CD4-positive, CD25-positive, alpha-beta regulatory T cell (primary cell): ENCODE measurements at regions not wholly inside any gene's neighbourhood (a gene's known extent, or its start where the extent isn't known, plus 50 kb on each side); places are given as distances from the start of the nearest gene placed in this dataset.
"Not testable (repeated sequence)": the region's sequence is repeated elsewhere in the genome, so short reads cannot be mapped to it uniquely, and the experiment has no call there.

Experiments used
- ATAC-seq, 2 donors: fragments of 150-1000 bp; cut with Tn5 transposase; one replicate each; pipeline ENCODE4 v1.10.0; 2021; ENCODE audit warnings: low read depth in 2 of 2, moderate number of reproducible peaks in 2 of 2, moderate library complexity in 1 of 2
- DNase-seq, 3 donors: peaks; one replicate each; pipeline versions ENCODE4 v3.0.0 to v3.0.0-alpha.2; 2012 to 2022; ENCODE audit warnings: mixed read lengths in 1 of 3
- H3K27ac ChIP-seq: one replicate; pipeline ENCODE4 v1.7.0; 2013; ENCODE audit warnings: mild to moderate bottlenecking, low read length; ENCODE audit not compliant: insufficient read depth, poor library complexity, severe bottlenecking
- H3K27me3 ChIP-seq: one replicate; pipeline ENCODE4 v1.7.0; 2013; ENCODE audit warnings: low read length; ENCODE audit not compliant: control insufficient read depth, insufficient read depth
- H3K36me3 ChIP-seq: one replicate; pipeline ENCODE4 v1.7.0; 2013; ENCODE audit warnings: mild to moderate bottlenecking, low read length, moderate library complexity; ENCODE audit not compliant: control insufficient read depth, insufficient read depth
- H3K4me1 ChIP-seq: 2 replicates; pipeline ENCODE4 v1.7.0; 2013; ENCODE audit warnings: mild to moderate bottlenecking, low read length; ENCODE audit not compliant: insufficient read depth, control insufficient read depth, poor library complexity, severe bottlenecking
- H3K4me3 ChIP-seq: one replicate; pipeline ENCODE4 v1.7.0; 2013; ENCODE audit warnings: low read depth, mild to moderate bottlenecking, low read length, moderate library complexity
- H3K9me3 ChIP-seq, 2 experiments: 1 replicate in 1 of 2; 2 replicates in 1 of 2; pipeline ENCODE4 v1.7.0; 2013; ENCODE audit warnings: low read length in 2 of 2, mild to moderate bottlenecking in 1 of 2, moderate library complexity in 1 of 2; ENCODE audit not compliant: control insufficient read depth in 2 of 2
- H3K27ac Mint-ChIP-seq, 3 donors: one replicate each; pipeline ENCODE4 v1.8.0; 2020 to 2022; ENCODE audit warnings: mild to moderate bottlenecking in 3 of 3, mixed read lengths in 3 of 3, moderate library complexity in 2 of 3
- H3K27me3 Mint-ChIP-seq: one replicate; pipeline ENCODE4 v1.8.0; 2022; ENCODE audit warnings: mild to moderate bottlenecking, mixed read lengths
- H3K36me3 Mint-ChIP-seq: one replicate; pipeline ENCODE4 v1.8.0; 2020; ENCODE audit warnings: mixed read lengths
- H3K4me1 Mint-ChIP-seq, 4 donors: one replicate each; pipeline ENCODE4 v1.8.0; 2020 to 2022; ENCODE audit warnings: mixed read lengths in 4 of 4, mild to moderate bottlenecking in 1 of 4
- H3K4me3 Mint-ChIP-seq, 4 donors: one replicate each; pipeline ENCODE4 v1.8.0; 2020 to 2022; ENCODE audit warnings: mild to moderate bottlenecking in 4 of 4, mixed read lengths in 4 of 4, moderate library complexity in 3 of 4
- H3K9me3 Mint-ChIP-seq, 7 donors: one replicate each; pipeline ENCODE4 v1.8.0; 2020 to 2022; ENCODE audit warnings: mixed read lengths in 7 of 7, mild to moderate bottlenecking in 3 of 7, moderate library complexity in 2 of 7

DNA sequence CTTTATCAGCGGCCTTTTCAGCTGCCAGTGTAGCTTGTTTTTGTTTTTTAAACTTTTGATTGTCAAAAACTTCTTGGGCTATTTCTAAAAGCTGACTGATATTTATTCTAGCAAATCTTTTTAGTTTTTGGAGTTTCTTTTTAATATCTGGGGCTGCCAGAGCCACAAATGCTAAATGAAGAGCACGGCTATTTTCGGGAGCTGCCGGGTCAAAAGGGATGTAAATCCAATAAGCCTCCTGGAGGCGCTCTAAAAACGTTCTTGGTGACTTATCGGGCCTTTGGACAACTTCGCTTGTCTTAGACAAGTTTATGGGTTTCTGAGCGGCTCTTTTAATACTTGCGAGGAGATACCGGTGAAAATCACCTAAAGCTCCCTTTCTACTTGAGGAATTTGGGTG, 166.1 kb upstream of the CCZ1B start:
- not testable (repeated sequence) for H3K36me3 Mint-ChIP-seq, DNase-seq, H3K27me3 ChIP-seq, H3K4me1 ChIP-seq, H3K9me3 ChIP-seq, H3K27me3 Mint-ChIP-seq, H3K4me3 ChIP-seq, ATAC-seq, H3K9me3 Mint-ChIP-seq, H3K36me3 ChIP-seq
- H3K27ac ChIP-seq: peak overlapping the region; percentile 79
- Mint-ChIP-seq H3K27ac (peak overlapping the region in 1 of 3 donors; percentile 94), H3K4me1 (peaks cover 5 to 30% (median 13%) of the 10 kb centered on the region in 4 donors), H3K4me3 (peak overlapping the region in 1 of 4 donors; percentile 61)

DNA sequence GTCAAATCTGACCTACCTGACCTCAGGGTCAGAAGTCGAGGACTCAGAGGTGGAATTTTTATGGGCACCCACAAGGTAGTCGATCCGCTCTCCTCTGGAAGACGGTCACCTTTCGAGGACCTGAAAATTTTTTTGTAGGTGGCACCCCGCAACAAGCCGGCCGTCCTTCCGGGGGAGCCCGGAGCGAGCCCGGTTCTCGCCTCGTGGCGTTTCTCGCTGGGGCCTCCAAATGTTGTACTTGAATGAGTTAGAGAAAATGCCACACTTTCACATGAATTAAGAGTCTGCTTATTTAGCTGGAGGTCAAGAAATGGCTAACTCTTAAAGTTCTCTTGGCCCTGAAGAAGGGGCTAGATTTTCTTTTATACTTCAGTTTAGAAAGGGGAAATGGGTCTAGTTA, 169.0 kb upstream of the CCZ1B start:
- H3K27me3 Mint-ChIP-seq, H3K4me3 ChIP-seq, H3K4me1 ChIP-seq, H3K36me3 ChIP-seq, H3K9me3 ChIP-seq, ATAC-seq, H3K36me3 Mint-ChIP-seq, H3K27ac ChIP-seq, H3K27me3 ChIP-seq, H3K4me3 Mint-ChIP-seq, H3K27ac Mint-ChIP-seq, DNase-seq: not testable (repeated sequence)
- peaks cover 0 to 13% (median 10%) of the 10 kb centered on the region in 7 donors for H3K9me3 Mint-ChIP-seq
- peaks cover 5 to 24% (median 13%) of the 10 kb centered on the region in 4 donors for H3K4me1 Mint-ChIP-seq

DNA sequence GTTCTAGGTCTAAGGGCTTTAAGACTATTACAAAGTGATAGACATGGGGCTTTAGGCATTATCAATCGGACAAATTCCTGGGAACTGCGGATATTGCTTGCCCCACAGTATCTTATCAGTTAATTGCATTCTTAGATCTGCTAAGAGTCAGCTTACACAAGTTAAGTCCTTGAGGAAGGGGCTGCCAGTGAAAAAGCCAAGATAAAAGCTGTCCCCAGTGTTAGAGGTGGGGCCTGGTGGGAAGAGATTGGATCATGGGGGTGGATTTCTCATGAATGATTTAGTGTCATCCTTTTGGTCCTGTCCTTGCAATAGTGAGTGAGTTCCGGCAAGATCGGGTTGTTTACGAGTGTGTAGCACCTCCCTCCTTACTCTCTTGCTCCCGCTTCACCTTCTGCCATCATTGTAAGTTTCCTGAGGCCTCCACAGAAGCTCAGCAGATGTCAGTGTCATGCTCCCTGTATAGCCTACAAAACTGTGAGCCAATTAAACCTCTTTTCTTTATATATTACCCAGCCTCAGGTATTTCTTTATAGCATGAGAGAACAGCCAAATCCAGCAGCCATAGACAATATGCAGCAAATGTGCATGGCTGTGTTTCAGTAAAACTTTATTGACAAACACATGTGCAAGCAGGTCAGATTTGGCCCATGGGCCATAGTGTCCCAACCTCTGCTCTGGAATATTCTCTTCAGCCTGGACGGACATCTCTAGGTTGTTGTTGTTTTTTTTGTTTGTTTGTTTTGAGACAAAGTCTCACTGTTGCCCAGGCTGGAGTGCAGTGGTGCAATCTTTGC, 169.6 kb upstream of the CCZ1B start:
- peaks cover 5 to 21% (median 10%) of the 10 kb centered on the region in 4 donors for H3K4me1 Mint-ChIP-seq
- H3K27ac ChIP-seq, DNase-seq, H3K27ac Mint-ChIP-seq, H3K4me1 ChIP-seq, H3K4me3 Mint-ChIP-seq, H3K4me3 ChIP-seq, H3K36me3 Mint-ChIP-seq, H3K27me3 ChIP-seq, H3K36me3 ChIP-seq, ATAC-seq, H3K9me3 ChIP-seq, H3K27me3 Mint-ChIP-seq: not testable (repeated sequence)
- H3K9me3 Mint-ChIP-seq: peaks cover 0 to 13% (median 10%) of the 10 kb centered on the region in 7 donors

DNA sequence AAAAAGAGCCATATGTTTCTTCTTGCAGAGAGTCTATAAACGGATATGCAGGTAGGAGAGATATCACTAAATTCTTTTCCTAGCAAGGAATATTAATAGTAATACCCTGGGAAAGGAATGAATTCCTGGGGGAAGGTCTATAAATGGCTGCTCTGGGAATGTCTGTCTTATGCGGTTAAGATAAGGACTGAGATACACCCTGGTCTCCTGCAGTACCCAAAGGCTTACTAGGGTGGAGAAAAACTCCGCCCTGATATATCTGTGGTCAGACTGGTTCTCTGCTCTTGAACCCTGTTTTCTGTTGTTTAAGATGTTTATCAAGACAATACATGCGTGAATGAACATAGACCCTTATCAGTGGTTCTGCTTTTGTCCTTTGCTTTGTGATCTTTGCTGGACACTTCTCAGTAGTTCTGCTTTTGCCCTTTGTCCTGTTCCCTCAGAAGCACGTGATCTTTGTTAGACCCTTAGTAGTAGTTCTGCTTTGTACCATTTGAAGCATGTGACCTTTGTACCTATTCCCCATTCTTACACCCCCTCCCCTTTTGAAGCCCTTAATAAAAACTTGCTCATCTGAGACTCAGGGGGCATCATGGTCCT, 173.1 kb upstream of the CCZ1B start:
- H3K27me3 ChIP-seq, H3K27ac Mint-ChIP-seq, H3K27me3 Mint-ChIP-seq, H3K4me1 Mint-ChIP-seq, ATAC-seq, H3K36me3 Mint-ChIP-seq, H3K4me3 ChIP-seq, H3K4me3 Mint-ChIP-seq, DNase-seq, H3K27ac ChIP-seq, H3K36me3 ChIP-seq, H3K9me3 ChIP-seq, H3K4me1 ChIP-seq: not testable (repeated sequence)
- peaks cover 0 to 13% (median 10%) of the 10 kb centered on the region in 7 donors for H3K9me3 Mint-ChIP-seq

DNA sequence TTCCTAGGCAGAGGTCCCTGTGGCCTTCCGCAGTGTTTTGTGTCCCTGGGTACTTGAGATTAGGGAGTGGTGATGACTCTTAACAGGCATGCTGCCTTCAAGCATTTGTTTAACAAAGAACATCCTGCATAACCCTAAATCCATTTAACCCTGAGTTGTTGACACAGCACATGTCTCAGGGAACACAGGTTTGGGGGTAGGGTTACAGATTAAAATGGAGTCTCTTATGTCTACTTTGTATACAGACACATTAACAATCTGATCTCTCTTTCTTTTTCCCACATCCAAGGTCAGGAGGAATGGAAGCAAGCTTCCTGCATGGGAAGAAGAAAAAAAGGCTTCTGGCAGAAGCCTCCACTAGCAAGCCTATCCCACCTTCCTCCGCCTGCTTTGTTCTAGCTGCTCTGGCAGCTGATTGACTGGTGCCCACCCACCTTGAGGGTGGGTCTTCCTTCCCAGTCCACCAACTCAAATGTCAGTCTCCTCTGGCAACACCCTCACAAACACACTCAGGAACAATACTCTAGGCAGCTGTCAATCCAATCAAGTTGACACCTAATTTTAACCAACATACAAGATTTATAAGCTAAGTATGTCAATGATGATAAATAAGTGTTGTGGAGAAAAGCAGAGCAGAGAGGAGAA, 176.5 kb upstream of the CCZ1B start:
- DNase-seq (no peak), ATAC-seq (no peak)
- no peak overlapping the region for H3K4me3 Mint-ChIP-seq
- H3K9me3 Mint-ChIP-seq: peaks cover 0 to 15% (median 10%) of the 10 kb centered on the region in 7 donors
- Histone ChIP-seq H3K27ac (no peak overlapping the region), H3K36me3 (no peaks in the 10 kb centered on the region), H3K9me3 (peaks cover 4 to 7% of the 10 kb centered on the region in 2 experiments), H3K4me1 (no peaks in the 10 kb centered on the region), H3K4me3 (no peak overlapping the region), H3K27me3 (peaks cover 2% of the 10 kb centered on the region)
- H3K27me3 Mint-ChIP-seq: peaks cover 6% of the 10 kb centered on the region
- H3K27ac Mint-ChIP-seq: no peak overlapping the region
- no peaks in the 10 kb centered on the region for H3K36me3 Mint-ChIP-seq
- H3K4me1 Mint-ChIP-seq: no peaks in the 10 kb centered on the region

DNA sequence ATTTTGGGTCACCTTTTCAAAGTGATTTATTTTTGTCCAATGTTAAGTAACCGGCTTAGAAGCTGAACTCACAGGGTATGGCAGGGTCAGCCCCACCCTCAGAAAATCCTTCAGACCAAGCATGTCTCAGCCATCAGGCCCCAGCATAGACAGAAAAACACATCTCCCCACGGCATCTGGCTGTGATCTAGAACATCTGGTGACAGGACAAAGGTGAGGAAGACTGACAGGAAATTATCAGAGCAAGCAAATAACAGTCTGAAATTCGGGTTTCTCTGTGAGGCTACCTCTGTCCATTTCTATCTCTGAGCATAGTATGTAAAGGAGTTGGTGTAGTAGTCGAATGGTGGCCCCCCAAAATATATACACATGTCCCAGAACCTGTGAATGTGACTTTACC, 177.0 kb upstream of the C1GALT1 start:
- Histone ChIP-seq H3K36me3 (no peaks in the 10 kb centered on the region), H3K4me3 (no peak overlapping the region), H3K27me3 (peaks cover 2% of the 10 kb centered on the region), H3K9me3 (no peaks in the 10 kb centered on the region), H3K27ac (no peak overlapping the region), H3K4me1 (no peaks in the 10 kb centered on the region)
- no peak for DNase-seq
- no peaks in the 10 kb centered on the region for H3K36me3 Mint-ChIP-seq
- no peaks in the 10 kb centered on the region for H3K4me1 Mint-ChIP-seq
- no peak for ATAC-seq
- peak overlapping the region in 1 of 3 donors; percentile 34 for H3K27ac Mint-ChIP-seq
- H3K9me3 Mint-ChIP-seq: peaks cover 0 to 12% (median 0%) of the 10 kb centered on the region in 7 donors
- H3K27me3 Mint-ChIP-seq: peaks cover 11% of the 10 kb centered on the region
- H3K4me3 Mint-ChIP-seq: no peak overlapping the region

DNA sequence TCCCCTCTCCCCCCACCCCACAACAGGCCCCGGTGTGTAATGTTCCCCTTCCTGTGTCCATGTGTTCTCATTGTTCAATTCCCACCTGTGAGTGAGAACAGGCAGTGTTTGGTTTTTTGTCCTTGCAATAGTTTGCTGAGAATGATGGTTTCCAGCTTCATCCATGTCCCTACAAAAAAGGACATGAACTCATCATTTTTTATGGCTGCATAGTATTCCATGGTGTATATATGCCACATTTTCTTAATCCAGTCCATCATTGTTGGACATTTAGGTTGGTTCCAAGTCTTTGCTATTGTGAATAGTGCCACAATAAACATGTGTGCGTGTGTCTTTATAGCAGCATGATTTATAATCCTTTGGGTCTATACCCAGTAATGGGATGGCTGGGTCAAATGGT, 176.4 kb upstream of the C1GALT1 start:
- H3K9me3 Mint-ChIP-seq: peaks cover 0 to 15% (median 0%) of the 10 kb centered on the region in 7 donors
- ATAC-seq: not testable (repeated sequence)

More for the DNA sequence above, 176.4 kb upstream of the C1GALT1 start:
- not testable (repeated sequence) for H3K36me3 ChIP-seq, H3K36me3 Mint-ChIP-seq, H3K27me3 ChIP-seq, H3K4me3 ChIP-seq, H3K4me1 Mint-ChIP-seq, DNase-seq, H3K27ac ChIP-seq, H3K4me3 Mint-ChIP-seq, H3K27ac Mint-ChIP-seq, H3K9me3 ChIP-seq, H3K4me1 ChIP-seq
- H3K27me3 Mint-ChIP-seq: peaks cover 11% of the 10 kb centered on the region
